HG02571 (cell line): ENCODE measurements at regions not wholly inside any gene's neighbourhood (a gene's known extent, or its start where the extent isn't known, plus 50 kb on each side); places are given as distances from the start of the nearest gene placed in this dataset.

Experiments
- ATAC-seq: cut with Tn5 transposase; IDR thresholded peaks from one replicate; pipeline ENCODE4 v1.9.1; 2021; ENCODE audit warnings: mild to moderate bottlenecking, moderate library complexity; ENCODE audit not compliant: unreplicated experiment

- no peak for ATAC-seq
These were observed 610.3 kb downstream of the TBC1D22A start for GRCh38 chr22:47372596-47373385.

DNA sequence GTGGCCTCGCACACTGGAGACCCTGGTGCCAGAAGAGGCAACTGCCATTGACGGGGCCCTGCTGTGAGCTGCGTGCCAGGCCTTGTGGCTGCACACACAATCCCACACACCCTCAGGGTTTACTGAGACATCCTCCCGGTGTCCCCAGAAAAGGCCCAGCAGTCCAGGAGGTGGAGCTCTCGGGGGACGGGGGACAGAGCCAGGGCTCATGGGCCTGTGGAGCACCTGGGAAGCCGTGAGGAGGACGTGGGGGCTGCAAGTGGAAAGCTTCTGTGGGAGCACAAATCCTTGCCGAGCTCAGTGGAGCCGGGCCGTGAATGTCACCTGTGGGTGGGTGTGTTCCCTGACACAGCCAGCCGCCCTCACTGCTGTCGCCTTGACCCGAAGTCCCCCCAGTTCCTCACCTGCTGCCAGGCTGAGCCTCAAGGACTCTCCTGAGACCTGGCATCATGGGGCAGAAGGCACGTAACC, 609.7 kb downstream of the TBC1D22A start:
- no peak for ATAC-seq

DNA sequence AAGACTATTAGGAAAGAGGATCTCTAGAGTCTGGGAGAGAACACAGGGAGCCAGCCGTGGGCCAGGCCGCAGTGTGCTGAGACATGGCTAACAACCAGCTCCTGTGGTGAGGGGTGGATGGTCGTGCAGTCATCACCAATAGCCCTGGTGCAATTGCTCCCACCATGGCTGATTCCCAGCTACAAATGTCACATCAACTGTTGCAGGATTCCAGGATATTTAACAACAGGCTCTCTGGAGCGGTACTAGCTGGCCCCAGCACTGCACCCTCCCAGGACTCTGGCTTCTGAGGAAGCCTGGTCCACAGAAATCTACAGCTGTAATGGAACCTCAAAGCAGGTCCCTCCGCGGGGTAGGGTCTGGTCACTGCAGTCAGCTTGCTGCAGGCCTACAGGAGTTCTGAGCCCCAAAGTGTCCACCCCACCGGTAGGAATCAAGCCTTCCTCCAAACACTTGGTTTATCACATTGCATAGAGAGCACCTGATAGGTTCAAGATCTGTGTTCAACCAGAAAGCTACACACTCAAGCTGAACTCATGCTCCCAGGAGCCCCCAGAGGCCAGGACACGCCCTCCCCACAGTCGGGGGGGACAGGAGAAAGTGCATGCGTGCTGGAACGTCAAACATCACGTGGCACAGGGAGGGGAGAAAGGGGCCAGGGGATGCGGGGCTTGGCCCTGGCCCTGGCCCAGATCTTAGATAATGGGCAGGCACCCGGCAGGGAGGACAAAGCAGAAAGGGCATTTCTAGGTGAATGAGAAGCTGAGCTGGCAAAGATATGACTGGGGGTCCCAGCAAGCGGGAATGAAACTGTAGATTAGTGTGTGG, 609.0 kb downstream of the TBC1D22A start:
- no peak for ATAC-seq

GRCh38 chr22:47370448-47371262, 608.2 kb downstream of the TBC1D22A start:
- no peak for ATAC-seq

GRCh38 chr22:47369431-47370015, 607.1 kb downstream of the TBC1D22A start:
- no peak for ATAC-seq

DNA sequence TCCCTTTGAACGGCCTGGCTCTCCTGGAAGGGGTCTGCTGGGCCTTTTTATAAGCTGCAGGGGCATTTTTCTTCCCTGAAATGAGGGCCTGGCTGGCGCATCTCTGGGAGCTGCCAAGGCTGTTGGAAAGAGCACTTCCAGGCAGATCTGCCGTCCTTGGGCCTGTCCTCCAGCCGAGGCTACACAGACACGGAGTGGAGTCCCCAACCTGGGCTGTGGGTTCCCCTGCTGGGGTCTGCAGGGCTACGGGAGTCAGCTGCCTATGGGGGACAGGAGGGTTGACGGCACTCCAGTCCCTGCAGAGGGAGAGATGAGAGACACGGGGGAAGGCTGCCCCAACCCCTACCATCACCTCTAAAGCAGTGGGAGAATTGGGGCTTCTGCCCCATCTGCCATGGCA, 606.6 kb downstream of the TBC1D22A start:
- ATAC-seq, result no peak

- no peak for ATAC-seq
These were observed 605.8 kb downstream of the TBC1D22A start for GRCh38 chr22:47367993-47368945.

DNA sequence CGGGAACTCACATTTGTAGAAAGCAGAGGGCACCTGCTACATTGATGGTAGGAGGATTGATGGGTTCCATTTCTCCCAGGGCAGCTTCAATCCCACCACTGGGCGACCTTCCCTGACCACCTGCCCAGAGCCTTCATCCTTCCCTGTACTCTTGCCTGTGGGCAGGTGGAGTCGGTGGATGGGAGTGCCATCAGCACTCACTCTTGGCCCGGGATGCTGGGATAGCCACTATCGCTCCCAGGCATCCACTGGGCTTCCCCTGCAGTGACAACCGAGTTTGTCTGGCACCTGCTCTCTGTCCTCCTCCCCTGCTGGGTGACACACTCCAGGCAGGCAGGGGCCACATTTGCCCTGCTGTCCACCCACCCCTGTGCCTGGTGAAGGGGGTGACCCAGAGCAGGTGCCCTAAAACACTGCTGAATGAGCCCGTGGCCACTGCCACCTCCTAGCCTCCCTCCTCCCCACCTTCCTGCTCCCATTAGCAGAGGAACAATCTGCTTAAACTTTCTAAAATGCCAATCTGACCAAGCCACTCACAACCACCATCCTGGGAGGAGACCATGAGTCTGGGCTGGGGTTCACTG, 604.7 kb downstream of the TBC1D22A start:
- no peak for ATAC-seq

DNA sequence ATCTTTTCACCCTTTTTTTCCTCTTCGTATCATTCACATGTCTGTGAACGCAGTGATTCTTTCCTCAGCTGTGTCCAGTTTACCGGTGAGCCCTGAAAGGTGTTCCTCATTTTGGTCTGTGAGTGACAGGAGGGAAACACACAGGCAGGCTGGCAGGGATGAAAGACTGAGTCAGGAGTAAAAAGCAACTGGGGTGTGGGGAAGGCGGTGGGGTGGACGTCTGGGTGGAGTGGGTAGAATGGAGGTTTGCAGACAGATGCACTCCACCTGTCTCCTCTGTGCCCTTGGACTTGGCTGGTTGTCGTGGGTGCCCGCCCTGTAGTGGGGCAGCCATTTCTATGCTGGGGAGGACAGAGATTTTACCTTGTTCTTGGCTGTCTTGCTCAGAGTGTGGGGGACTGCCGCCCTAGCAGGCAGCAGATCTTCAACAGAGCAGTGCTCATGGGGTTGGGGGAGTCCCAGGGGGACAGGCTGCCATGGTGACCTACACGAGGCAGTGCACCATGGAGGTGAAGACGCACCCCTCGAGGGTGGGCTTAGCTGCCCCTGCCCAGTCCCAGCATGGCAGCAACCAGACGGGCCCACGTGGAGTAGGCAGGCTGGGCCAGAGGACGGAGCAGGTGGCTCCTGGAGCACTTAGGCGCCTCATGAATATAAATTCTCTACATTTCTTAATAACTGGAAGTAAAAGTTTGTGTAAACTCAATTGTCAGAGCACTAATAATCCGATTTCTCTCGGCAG, 603.7 kb downstream of the TBC1D22A start:
- ATAC-seq, result no peak

- no peak for ATAC-seq
These were observed 598.8 kb downstream of the TBC1D22A start for GRCh38 chr22:47361247-47361646.

- ATAC-seq, result no peak
These were observed 595.0 kb downstream of the TBC1D22A start for GRCh38 chr22:47357493-47357892.

GRCh38 chr22:47357086-47357485, 594.6 kb downstream of the TBC1D22A start:
- no peak for ATAC-seq

DNA sequence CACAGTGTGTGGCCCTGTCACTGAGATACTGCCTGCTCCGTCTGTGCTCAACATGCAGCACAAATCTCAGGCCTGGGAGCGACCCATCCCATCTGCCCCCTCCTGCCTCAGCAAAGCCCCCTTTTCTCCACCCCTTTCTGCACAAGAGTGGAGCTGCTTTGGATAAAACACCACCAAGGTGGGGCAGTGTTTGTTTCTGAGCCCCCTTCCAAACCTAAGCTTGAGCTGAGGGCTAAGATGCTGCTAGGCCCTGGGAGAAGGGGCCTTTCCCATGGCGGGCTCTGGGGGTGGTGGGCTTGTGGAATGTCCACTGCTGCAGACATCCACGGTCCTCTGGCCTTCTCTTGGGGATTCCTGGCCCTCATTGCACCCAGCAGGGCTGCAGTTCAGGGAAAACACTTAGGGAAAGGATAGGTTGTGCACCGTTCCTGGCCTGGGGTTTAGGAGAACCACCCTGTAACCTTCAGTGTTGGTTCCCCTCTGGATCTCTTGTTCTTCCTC, 594.1 kb downstream of the TBC1D22A start:
- ATAC-seq, result no peak

DNA sequence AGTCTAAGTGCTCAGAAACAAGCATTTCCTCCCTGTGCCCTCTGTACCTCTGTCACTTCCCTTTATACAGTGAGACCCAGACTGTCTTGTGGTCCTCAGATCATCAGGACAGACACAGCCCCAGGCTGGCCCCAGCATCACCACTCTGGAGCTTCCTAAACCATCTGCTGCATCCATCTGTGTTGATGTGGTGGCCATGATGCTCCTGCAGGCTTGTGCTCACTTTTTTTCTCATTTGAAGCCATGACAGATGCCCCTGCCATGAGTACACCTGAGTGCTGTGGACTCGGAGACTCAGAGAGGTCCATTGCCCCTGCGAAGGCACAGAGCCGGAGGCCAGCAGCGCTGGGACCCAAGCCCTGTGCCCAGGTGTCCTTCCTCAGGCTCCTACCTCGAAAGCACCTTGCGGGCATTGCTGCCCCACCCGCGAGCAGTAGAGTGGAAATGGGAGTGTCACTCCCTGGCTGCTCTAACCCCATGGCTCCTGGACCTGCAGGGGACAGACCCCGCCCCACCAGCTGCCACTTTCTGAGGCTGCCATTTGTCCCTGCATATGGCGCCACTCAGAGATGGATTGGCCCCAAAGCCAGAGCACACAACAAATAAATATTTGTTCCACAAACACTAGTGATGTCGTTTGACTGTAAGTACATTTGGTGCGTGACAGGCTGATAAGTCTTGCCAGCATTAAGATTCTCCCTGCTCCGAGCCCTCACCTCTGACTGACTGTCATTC, 593.5 kb downstream of the TBC1D22A start:
- no peak for ATAC-seq

DNA sequence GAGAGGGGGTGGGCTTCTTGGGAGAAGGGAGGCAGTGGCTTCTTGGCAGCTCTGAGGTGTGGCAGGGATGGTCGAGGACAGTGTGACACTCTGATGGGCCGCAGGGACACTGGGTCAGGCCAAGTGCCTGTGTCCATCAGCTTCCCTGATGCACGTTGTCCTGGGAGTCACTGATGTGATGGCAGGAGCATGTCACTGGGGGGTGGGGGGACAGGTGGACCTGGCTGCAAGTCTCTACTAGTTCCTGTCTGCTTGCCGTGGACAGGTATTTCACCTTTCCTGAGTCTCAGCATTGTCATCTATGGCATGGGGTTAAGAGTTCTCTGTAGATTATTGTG, 592.9 kb downstream of the TBC1D22A start:
- ATAC-seq, result no peak

- ATAC-seq, result no peak
These were observed 592.4 kb downstream of the TBC1D22A start for GRCh38 chr22:47354668-47355387.
